Hepatic stellate cell (primary cell): ENCODE measurements at regions not wholly inside any gene's neighbourhood (a gene's known extent, or its start where the extent isn't known, plus 50 kb on each side); places are given as distances from the start of the nearest gene placed in this dataset.
"Not testable (repeated sequence)": the region's sequence is repeated elsewhere in the genome, so short reads cannot be mapped to it uniquely, and the experiment has no call there.

Experiments used
- DNase-seq: peaks from one replicate; pipeline ENCODE4 v3.0.0; 2011; ENCODE audit warnings: low spot score

GRCh38 chr22:47433627-47434026, 671.2 kb downstream of the TBC1D22A start:
- no peak for DNase-seq

GRCh38 chr22:47432683-47433082, 670.2 kb downstream of the TBC1D22A start:
- no peak for DNase-seq

GRCh38 chr22:47423861-47424820, 661.7 kb downstream of the TBC1D22A start:
- DNase-seq, result no peak

- DNase-seq, result no peak
Measured at GRCh38 chr22:47423266-47423665, 660.8 kb downstream of the TBC1D22A start.

- no peak for DNase-seq
Measured at GRCh38 chr22:47422736-47423135, 660.3 kb downstream of the TBC1D22A start.

- no peak for DNase-seq
Measured at GRCh38 chr22:47421846-47422245, 659.4 kb downstream of the TBC1D22A start.

- DNase-seq, result no peak
Measured at GRCh38 chr22:47420211-47420610, 657.8 kb downstream of the TBC1D22A start.

- DNase-seq, result no peak
Measured at GRCh38 chr22:47419239-47419638, 656.8 kb downstream of the TBC1D22A start.

GRCh38 chr22:47417699-47418098, 655.2 kb downstream of the TBC1D22A start:
- DNase-seq, result no peak

- DNase-seq, result no peak
Measured at GRCh38 chr22:47411006-47411405, 648.6 kb downstream of the TBC1D22A start.

GRCh38 chr22:47409539-47410275, 647.3 kb downstream of the TBC1D22A start:
- DNase-seq, result no peak

- no peak for DNase-seq
Measured at GRCh38 chr22:47408409-47408808, 646.0 kb downstream of the TBC1D22A start.

GRCh38 chr22:47407461-47408025, 645.1 kb downstream of the TBC1D22A start:
- DNase-seq, result no peak

GRCh38 chr22:47406896-47407295, 644.4 kb downstream of the TBC1D22A start:
- no peak for DNase-seq

- no peak for DNase-seq
Measured at GRCh38 chr22:47406180-47406834, 643.9 kb downstream of the TBC1D22A start.

GRCh38 chr22:47405222-47405621, 642.8 kb downstream of the TBC1D22A start:
- not testable (repeated sequence) for DNase-seq

- no peak for DNase-seq
Measured at GRCh38 chr22:47402876-47403525, 640.6 kb downstream of the TBC1D22A start.

- no peak for DNase-seq
Measured at GRCh38 chr22:47401976-47402770, 639.7 kb downstream of the TBC1D22A start.

GRCh38 chr22:47401592-47401898, 639.1 kb downstream of the TBC1D22A start:
- no peak for DNase-seq

- no peak for DNase-seq
Measured at GRCh38 chr22:47400701-47401591, 638.5 kb downstream of the TBC1D22A start.
